HG03457 (cell line): ENCODE measurements at regions not wholly inside any gene's neighbourhood (a gene's known extent, or its start where the extent isn't known, plus 50 kb on each side); places are given as distances from the start of the nearest gene placed in this dataset.
"Not testable (repeated sequence)": the region's sequence is repeated elsewhere in the genome, so short reads cannot be mapped to it uniquely, and the experiment has no call there.

Source experiments
- ATAC-seq: cut with Tn5 transposase; IDR thresholded peaks from one replicate; pipeline ENCODE4 v1.9.1; 2021; ENCODE audit warnings: moderate number of reproducible peaks; ENCODE audit not compliant: unreplicated experiment

DNA sequence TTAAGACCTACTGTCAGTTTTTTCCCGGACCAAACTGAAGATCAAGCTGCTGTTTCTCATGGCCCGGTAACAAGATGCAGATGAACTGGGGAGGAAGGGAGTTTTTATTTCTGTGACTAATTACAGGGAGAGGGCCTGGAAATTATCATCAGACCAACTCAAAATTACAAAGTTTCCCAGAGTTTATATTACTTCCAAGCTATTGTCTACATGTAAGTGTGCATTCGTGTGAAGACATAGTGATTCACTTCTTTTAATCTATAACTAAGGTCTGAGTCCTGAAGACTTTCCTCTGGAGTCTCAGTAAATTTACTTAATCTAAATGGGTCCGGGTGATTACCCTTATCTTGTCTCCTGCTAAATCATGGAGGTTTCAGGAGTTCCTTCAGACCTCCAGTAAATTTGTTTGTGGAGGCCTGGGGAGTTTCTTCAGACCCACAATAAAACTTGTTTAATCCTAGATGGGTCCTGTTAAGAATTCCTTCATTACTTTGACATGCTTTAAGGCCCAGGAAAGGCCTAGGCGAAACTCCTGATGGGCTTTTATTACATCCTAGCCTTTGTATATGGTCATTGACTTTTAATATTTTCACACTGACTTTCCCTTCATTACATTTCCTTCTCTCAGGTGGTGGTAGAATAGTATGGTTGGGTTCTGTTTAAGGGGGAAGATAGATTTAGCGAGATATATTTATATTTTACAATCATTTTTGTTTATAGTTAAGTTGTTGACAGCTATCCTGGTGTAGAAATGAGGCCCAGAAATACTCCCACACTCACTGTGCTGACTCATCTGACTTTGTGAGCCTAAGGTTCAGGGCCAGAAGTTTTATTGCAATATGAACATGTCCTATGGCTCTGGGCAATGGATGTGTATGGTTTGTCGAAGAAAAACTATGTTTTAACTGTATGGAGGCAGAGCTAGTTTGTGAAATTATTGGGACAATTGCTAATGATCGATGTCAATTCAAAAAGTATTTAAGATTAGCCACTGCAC, 627.0 kb upstream of the FBXO33 start:
- ATAC-seq: no peak

- no peak for ATAC-seq
Measured at GRCh38 chr14:40053416-40053815, 621.2 kb upstream of the FBXO33 start.

DNA sequence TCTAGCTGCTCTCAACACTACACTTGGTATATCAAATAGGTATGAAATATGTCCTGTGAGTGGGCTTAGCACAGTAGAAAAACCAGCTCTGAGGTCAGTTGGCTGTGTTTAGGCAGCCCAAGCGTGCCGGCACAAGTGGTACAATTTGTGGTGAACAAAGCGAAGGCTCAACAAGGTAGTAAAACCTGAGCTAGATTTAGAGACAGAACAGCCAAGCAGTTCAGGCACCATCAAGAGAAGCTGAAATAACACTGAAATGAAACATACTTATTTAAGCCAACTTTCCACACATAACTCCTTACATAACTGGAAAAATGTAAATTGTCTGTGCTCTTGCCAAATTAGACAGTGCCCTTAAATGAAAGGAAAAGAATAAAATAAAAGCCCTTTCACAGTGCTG, 596.8 kb upstream of the FBXO33 start:
- no peak for ATAC-seq

DNA sequence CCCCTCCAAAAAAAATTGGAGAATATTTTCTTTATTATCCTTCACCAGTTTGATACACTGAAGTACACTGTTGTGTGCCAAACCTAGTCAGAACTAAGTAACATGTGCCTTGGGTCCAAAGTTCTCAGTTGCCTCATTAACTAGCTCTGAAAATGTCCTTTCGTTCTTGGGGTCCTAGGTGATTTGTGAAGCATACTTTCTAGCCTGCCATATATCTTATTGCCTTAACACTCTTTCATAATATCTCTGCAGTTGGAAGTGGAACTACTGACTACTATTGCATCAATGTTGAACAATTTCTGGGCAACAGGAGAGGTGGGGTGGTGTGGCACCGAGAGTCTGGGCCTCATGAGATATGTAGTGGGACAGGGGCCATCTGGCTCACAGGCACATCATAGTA, 592.9 kb upstream of the FBXO33 start:
- no peak for ATAC-seq

- no peak for ATAC-seq
Measured at GRCh38 chr14:40010961-40011360, 578.7 kb upstream of the FBXO33 start.

DNA sequence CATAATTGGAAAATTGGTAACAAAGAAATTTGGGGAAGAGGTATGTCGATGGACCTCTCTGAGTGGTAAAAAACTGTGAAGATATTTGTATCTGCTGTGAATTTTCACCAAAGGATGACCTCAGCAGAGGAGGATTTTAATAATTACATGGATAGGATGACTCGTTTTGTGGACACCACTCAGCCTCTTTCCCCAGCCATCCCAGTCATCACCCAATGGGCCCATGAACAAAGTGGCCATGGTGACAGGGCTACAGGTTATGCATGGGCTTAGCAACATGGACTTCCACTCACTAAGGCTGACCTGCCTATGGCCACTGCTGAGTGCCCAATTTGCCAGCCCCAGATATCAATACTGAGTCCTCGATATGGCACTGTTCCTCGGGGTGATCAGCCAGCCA, 577.5 kb upstream of the FBXO33 start:
- no peak for ATAC-seq

- not testable (repeated sequence) for ATAC-seq
Measured at GRCh38 chr14:40008345-40008744, 576.1 kb upstream of the FBXO33 start.

- no peak for ATAC-seq
Measured at GRCh38 chr14:40004871-40005500, 572.8 kb upstream of the FBXO33 start.

DNA sequence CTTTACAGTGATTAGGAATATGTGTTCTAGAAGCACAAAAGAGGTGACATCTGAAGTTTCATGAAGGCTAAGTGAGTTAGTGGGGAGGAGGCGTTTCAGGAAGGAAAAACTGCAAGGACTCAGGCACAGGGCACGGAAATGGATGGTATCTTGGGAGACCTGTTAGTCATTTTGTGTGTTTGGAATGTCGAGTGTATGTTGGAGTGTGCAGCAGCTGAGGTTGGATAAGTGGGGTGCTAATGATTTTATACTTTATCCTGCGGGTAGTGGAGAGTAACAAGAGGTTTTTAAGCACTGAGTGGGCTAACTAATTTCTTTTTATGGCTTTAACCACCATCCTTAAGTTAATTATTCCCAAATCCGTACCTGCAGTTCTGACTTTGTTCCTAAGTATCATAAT, 571.5 kb upstream of the FBXO33 start:
- no peak for ATAC-seq

DNA sequence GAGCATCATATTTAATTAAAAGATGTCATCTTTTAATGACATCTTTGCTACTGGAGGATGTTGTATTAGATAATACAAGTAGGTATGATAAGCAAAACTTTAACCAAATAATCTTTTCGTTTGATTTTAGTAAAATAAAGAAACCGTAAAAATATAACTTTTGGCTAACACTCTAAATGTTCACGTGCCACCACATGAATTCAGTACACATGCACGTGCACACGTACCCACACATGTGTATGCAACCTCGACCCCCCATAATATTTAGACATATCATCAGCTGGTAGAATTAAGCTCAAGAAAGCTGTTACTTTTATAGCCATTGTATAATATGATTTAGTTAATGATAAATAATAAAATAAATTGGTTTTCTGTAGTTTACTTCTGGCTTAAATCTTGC, 566.6 kb upstream of the FBXO33 start:
- ATAC-seq: no peak

GRCh38 chr14:39998114-39998513, 565.9 kb upstream of the FBXO33 start:
- no peak for ATAC-seq

DNA sequence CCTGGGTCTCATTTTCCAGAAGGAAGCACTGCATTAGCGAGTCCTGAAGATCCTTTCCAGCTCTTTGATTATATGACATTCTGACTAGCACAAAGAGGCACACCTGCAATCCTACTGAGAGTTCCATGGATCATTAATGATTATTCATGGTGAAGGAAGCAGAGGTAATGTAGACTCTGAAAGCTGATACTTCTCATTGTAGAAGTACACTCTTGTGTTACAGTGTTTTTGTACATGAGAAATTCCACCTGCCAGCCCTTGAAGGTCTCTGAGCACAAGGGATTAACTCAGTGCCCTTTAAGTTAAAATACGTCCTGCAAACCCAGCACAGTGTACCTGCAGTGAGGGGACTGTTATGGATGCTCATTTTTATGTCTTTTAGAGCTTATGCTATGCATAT, 558.8 kb upstream of the FBXO33 start:
- ATAC-seq: no peak

- no peak for ATAC-seq
Measured at GRCh38 chr14:39988939-39989338, 556.7 kb upstream of the FBXO33 start.

GRCh38 chr14:39984323-39984722, 552.1 kb upstream of the FBXO33 start:
- ATAC-seq: no peak

- no peak for ATAC-seq
Measured at GRCh38 chr14:39977198-39977597, 545.0 kb upstream of the FBXO33 start.

DNA sequence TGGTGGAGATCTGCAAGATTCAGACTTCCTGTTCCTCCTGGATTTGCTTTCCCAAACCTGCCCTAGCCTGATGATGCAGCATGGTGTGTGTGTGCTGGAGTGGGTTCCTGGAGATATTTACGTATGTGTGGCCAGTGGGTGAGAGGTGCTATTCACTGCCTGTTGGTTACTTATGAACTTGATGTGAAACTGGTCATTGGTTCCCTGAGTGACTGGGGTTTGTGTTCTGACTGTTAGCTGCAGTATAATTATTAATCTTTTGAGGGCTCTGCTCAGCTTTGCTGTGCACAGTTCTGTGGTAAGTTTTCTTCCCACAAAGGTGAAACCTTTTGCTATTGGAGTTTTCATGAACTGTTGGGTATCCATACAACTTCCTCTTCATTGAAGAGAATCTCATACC, 541.8 kb upstream of the FBXO33 start:
- ATAC-seq: peak; percentile 99

- ATAC-seq: no peak
Measured at GRCh38 chr14:39972704-39973103, 540.5 kb upstream of the FBXO33 start.

- ATAC-seq: no peak
Measured at GRCh38 chr14:39967885-39968284, 535.7 kb upstream of the FBXO33 start.

- ATAC-seq: peak; percentile 62
Measured at GRCh38 chr14:39957987-39958386, 525.8 kb upstream of the FBXO33 start.

DNA sequence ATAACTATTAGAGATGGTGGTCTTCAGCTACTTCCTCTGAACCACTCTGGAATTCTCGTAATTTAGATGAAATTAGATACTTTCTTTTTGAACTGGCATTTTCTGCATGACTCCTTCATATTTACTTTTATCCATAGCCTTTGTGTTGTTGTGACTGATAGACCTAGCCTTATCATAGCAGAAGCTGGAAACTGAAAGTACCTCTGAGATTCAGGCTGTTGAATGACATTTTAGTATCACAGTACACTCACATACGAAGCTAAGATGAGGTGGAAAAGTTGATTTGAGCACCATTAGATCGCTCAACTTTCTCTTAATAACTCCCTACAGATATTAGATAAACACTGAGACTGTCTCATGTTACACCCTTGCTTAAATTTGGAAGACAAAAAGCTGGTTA, 525.1 kb upstream of the FBXO33 start:
- ATAC-seq: peak; percentile 73

DNA sequence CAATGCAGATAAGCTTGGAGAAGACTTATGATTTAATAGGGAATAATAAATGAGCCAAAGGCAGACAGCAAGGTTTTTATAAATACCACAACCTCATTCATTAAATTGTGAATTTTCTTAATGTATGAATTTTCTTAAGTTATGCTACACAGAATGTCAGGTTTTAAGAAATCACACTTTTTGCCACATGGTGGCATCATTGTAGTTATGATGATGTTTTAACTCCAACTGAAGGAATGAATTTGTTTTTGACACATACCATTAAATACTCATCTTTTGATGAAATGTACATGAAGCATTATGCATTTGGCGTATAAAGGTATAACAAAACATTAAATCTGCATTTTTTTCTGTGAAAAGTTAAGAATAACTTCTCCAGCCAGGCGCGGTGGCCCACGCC, 524.1 kb upstream of the FBXO33 start:
- ATAC-seq: no peak

DNA sequence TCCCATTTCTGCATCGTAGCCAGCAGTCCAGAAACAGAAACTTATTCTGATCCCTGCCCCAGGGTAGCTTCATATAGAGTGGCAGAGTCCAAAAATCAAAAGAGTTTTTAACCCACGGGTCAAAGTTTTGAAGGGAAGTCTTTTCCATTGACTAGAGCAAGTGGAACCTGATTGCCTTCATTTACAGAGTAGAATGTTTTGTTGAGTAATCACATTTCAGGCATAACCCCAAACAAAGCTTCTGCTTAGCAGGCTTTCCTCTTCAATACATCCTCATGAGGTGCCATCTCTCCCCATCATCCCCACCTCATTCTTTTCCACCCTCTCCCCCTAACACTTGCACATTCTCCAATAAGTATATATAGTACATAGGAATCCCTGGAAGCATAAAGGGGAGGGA, 516.0 kb upstream of the FBXO33 start:
- ATAC-seq: no peak
